Ovary (tissue), 3 donors: ENCODE measurements at regions not wholly inside any gene's neighbourhood (a gene's known extent, or its start where the extent isn't known, plus 50 kb on each side); places are given as distances from the start of the nearest gene placed in this dataset.

Experiments used
- CTCF ChIP-seq, 3 donors: fragments of 450-650 bp in 2 of 3; fragments of 200-600 bp in 1 of 3; IDR thresholded peaks; one replicate each; pipeline versions ENCODE4 v1.5.1 to v1.8.0; 2016 to 2022; ENCODE audit warnings: antibody characterized with exemption in 3 of 3, mild to moderate bottlenecking in 1 of 3
- POLR2A ChIP-seq: fragments of 450-650 bp; IDR thresholded peaks from one replicate; pipeline ENCODE4 v1.6.1; 2017; ENCODE audit warnings: antibody characterized with exemption, mild to moderate bottlenecking, moderate library complexity
- donor health status: DM: no; HTN: no; CAD: no.

- no peak for TF ChIP-seq CTCF (IDR thresholded peaks at IDR 0.05)
- TF ChIP-seq POLR2A, result no peak
Measured at GRCh38 chr4:32562010-32562409, 1841.8 kb downstream of the PCDH7 start.
